ENCODE measurements at regions not wholly inside any gene's neighbourhood (a gene's known extent, or its start where the extent isn't known, plus 50 kb on each side); places are given as distances from the start of the nearest gene placed in this dataset.

- Mint-ChIP-seq H3K4me3 (peak overlapping the region; percentile 16 to 60 (median 36)), H3K9me3 (no peaks in the 10 kb centered on the region), H3K4me1 (peaks cover 0 to 38% (median 26%) of the 10 kb centered on the region in 4 donors), H3K27me3 (no peaks in the 10 kb centered on the region), H3K36me3 (peaks cover 30% of the 10 kb centered on the region), H3K27ac (no peak overlapping the region)
- Histone ChIP-seq H3K4me1 (ENCODE audit: control insufficient read depth, insufficient read depth, low read length, poor library complexity, severe bottlenecking) (peaks cover 30% of the 10 kb centered on the region), H3K27me3 (ENCODE audit: control insufficient read depth, insufficient read depth, low read length) (no peaks in the 10 kb centered on the region), H3K36me3 (ENCODE audit: control insufficient read depth, insufficient read depth, low read length) (no peaks in the 10 kb centered on the region), H3K9me3 (ENCODE audit: control insufficient read depth in 2 of 2, low read length in 2 of 2) (no peaks in the 10 kb centered on the region), H3K27ac (ENCODE audit: insufficient read depth, low read length, poor library complexity, severe bottlenecking) (no peak overlapping the region), H3K4me3 (ENCODE audit: low read depth, low read length) (no peak overlapping the region)
- DNase-seq (no peak), ATAC-seq (ENCODE audit: low read depth in 2 of 2) (no peak)
Measured at GRCh38 chr19:27796073-27796472, 1416.9 kb downstream of the UQCRFS1 start.

- no peak overlapping the region for H3K4me3 ChIP-seq (ENCODE audit: low read depth, low read length)
- H3K4me1 ChIP-seq (ENCODE audit: control insufficient read depth, insufficient read depth, low read length, poor library complexity, severe bottlenecking): peaks cover 30% of the 10 kb centered on the region
- peaks cover 28% of the 10 kb centered on the region for H3K36me3 Mint-ChIP-seq
- H3K27ac ChIP-seq (ENCODE audit: insufficient read depth, low read length, poor library complexity, severe bottlenecking): no peak overlapping the region
- ATAC-seq (ENCODE audit: low read depth in 2 of 2): no peak
- H3K27ac Mint-ChIP-seq: no peak overlapping the region
- no peaks in the 10 kb centered on the region for H3K36me3 ChIP-seq (ENCODE audit: control insufficient read depth, insufficient read depth, low read length)
- H3K27me3 Mint-ChIP-seq: no peaks in the 10 kb centered on the region
- no peak for DNase-seq
- no peaks in the 10 kb centered on the region for H3K9me3 ChIP-seq (ENCODE audit: control insufficient read depth in 2 of 2, low read length in 2 of 2)
- no peaks in the 10 kb centered on the region for H3K9me3 Mint-ChIP-seq
- peak overlapping the region; percentile 16 to 96 (median 57) for H3K4me3 Mint-ChIP-seq
- H3K4me1 Mint-ChIP-seq: peaks cover 0 to 44% (median 25%) of the 10 kb centered on the region in 4 donors
- no peaks in the 10 kb centered on the region for H3K27me3 ChIP-seq (ENCODE audit: control insufficient read depth, insufficient read depth, low read length)
Measured at GRCh38 chr19:27795369-27795768, 1417.6 kb downstream of the UQCRFS1 start.

DNA sequence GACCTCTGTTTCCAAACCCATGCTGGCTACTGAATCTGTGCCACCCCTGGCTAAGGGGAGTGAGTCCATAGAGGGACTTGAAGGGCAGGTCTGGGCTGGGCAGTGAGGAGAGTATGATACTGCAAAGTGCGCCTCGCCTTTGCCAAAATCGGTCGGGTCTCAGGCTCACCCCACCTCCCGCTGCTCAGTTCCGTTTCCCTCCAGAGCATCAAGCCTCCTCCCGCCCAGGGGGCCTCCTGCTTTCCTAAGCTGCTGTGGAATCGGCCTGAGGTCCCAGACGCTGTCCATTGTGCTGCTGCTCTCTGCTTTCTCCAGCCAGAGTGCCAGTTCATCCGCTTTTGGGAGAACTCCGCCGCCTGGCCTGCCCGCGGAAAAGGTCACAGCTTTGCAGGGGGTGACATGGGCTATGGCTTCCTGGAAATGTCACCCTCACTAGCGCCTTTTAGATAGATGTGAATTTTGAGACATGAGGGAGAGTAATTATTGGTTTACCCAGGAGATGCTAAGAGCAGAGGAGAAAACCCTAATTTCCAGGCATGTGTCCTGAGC, 1418.4 kb downstream of the UQCRFS1 start:
- peak overlapping the region; percentile 87 to 96 (median 94) for H3K4me3 Mint-ChIP-seq
- H3K4me1 Mint-ChIP-seq: peaks cover 0 to 43% (median 22%) of the 10 kb centered on the region in 4 donors

GRCh38 chr19:27793644-27794493, 1419.1 kb downstream of the UQCRFS1 start:
- peak; percentile 86 to 98 (median 91) for DNase-seq
- peaks cover under 1 to 43% (median 22%) of the 10 kb centered on the region in 4 donors for H3K4me1 Mint-ChIP-seq
- ATAC-seq (ENCODE audit: low read depth in 2 of 2): peak; percentile 97
- no peaks in the 10 kb centered on the region for H3K9me3 ChIP-seq (ENCODE audit: control insufficient read depth in 2 of 2, low read length in 2 of 2)
- peak overlapping the region; percentile 87 to 96 (median 94) for H3K4me3 Mint-ChIP-seq
- H3K36me3 ChIP-seq (ENCODE audit: control insufficient read depth, insufficient read depth, low read length): no peaks in the 10 kb centered on the region
- H3K4me1 ChIP-seq (ENCODE audit: control insufficient read depth, insufficient read depth, low read length, poor library complexity, severe bottlenecking): peaks cover 30% of the 10 kb centered on the region
- peaks cover 0 to 5% (median 0%) of the 10 kb centered on the region in 7 donors for H3K9me3 Mint-ChIP-seq
- H3K27me3 Mint-ChIP-seq: no peaks in the 10 kb centered on the region
- H3K27ac ChIP-seq (ENCODE audit: insufficient read depth, low read length, poor library complexity, severe bottlenecking): peak overlapping the region; percentile 81
- peaks cover 18% of the 10 kb centered on the region for H3K36me3 Mint-ChIP-seq
- no peaks in the 10 kb centered on the region for H3K27me3 ChIP-seq (ENCODE audit: control insufficient read depth, insufficient read depth, low read length)
- H3K27ac Mint-ChIP-seq: peak overlapping the region; percentile 89 to 96 (median 95)
- H3K4me3 ChIP-seq (ENCODE audit: low read depth, low read length): peak overlapping the region; percentile 97

More for the DNA sequence above, 1418.4 kb downstream of the UQCRFS1 start:
- peak overlapping the region; percentile 81 for H3K27ac ChIP-seq (ENCODE audit: insufficient read depth, low read length, poor library complexity, severe bottlenecking)
- Mint-ChIP-seq H3K27me3 (no peaks in the 10 kb centered on the region), H3K36me3 (peaks cover 23% of the 10 kb centered on the region), H3K9me3 (no peaks in the 10 kb centered on the region), H3K27ac (peak overlapping the region; percentile 89 to 96 (median 95))
- no peaks in the 10 kb centered on the region for H3K9me3 ChIP-seq (ENCODE audit: control insufficient read depth in 2 of 2, low read length in 2 of 2)
- no peaks in the 10 kb centered on the region for H3K36me3 ChIP-seq (ENCODE audit: control insufficient read depth, insufficient read depth, low read length)
- no peaks in the 10 kb centered on the region for H3K27me3 ChIP-seq (ENCODE audit: control insufficient read depth, insufficient read depth, low read length)
- no peak for ATAC-seq (ENCODE audit: low read depth in 2 of 2)
- DNase-seq: no peak
- peak overlapping the region; percentile 97 for H3K4me3 ChIP-seq (ENCODE audit: low read depth, low read length)
- peaks cover 30% of the 10 kb centered on the region for H3K4me1 ChIP-seq (ENCODE audit: control insufficient read depth, insufficient read depth, low read length, poor library complexity, severe bottlenecking)

DNA sequence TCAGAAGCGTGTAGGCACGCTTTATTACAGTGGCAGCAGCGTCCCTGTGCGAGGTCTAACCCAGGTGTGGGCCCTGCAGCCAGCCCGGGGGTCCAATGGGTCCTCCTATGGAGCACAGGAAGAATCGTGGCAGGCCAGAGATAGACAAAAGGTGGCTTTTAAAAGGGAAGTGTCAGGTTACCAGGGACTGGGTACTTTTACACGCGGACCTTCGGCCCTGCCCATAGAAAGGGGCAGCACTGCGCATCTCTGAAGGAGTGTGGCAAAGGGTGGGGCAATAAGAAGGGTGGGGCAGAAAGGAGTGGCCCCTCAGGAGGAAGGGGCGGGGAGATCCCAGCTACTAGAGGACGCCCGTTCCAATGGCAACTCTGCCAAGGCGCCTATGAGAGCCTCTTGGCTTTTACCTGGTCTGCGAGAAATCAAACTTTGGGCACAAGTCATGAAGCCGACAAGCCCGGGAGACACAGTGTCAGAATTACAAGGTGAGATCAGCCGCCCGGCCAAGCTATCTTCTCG, 1419.8 kb downstream of the UQCRFS1 start:
- Mint-ChIP-seq H3K36me3 (peaks cover 21% of the 10 kb centered on the region), H3K9me3 (peaks cover 0 to 7% (median under 1%) of the 10 kb centered on the region in 7 donors), H3K27me3 (no peaks in the 10 kb centered on the region), H3K4me3 (peak overlapping the region; percentile 87 to 96 (median 94)), H3K27ac (peak overlapping the region; percentile 89 to 96 (median 95)), H3K4me1 (peaks cover 4 to 45% (median 25%) of the 10 kb centered on the region in 4 donors)
- Histone ChIP-seq H3K27me3 (ENCODE audit: control insufficient read depth, insufficient read depth, low read length) (no peaks in the 10 kb centered on the region), H3K4me1 (ENCODE audit: control insufficient read depth, insufficient read depth, low read length, poor library complexity, severe bottlenecking) (peaks cover 30% of the 10 kb centered on the region), H3K9me3 (ENCODE audit: control insufficient read depth in 2 of 2, low read length in 2 of 2) (peaks cover 0 to 1% of the 10 kb centered on the region in 2 experiments), H3K27ac (ENCODE audit: insufficient read depth, low read length, poor library complexity, severe bottlenecking) (peak overlapping the region; percentile 81), H3K4me3 (ENCODE audit: low read depth, low read length) (peak overlapping the region; percentile 97), H3K36me3 (ENCODE audit: control insufficient read depth, insufficient read depth, low read length) (no peaks in the 10 kb centered on the region)
- ATAC-seq (ENCODE audit: low read depth in 2 of 2) (peak; percentile 53 to 55), DNase-seq (peak in 2 of 3 donors; percentile 62 to 88)

DNA sequence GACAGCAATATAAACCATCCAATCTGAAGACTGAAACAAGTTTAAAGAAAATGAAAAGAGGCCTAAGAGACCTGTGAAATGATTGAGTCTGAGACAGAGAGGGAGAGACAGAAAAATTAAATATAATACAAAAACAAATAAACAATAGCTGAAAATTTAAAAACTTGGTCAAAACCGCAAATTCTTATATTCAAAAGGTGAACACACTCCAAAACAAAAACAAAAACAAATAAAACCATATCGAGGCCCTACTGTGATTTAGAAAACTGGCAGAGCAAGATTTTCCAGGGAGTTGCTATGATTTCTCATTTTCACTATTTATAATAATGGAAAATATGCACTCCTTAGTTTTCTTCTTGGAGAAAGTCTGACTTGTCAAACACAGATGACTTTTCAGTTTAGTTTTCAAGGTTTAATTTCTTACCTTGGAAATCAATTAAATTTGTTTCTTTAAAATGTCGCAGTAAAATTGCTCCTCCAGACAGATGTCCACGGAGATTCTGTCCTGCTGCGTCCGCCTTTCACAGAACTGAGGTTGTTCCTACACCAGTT, 1420.3 kb downstream of the UQCRFS1 start:
- Mint-ChIP-seq H3K4me1 (peaks cover 4 to 45% (median 27%) of the 10 kb centered on the region in 4 donors), H3K27me3 (no peaks in the 10 kb centered on the region), H3K4me3 (peak overlapping the region; percentile 87 to 96 (median 94)), H3K9me3 (peaks cover 0 to 10% (median 2%) of the 10 kb centered on the region in 7 donors), H3K27ac (peak overlapping the region; percentile 89 to 96 (median 95)), H3K36me3 (peaks cover 21% of the 10 kb centered on the region)
- DNase-seq (no peak), ATAC-seq (ENCODE audit: low read depth in 2 of 2) (no peak)
- H3K36me3 ChIP-seq (ENCODE audit: control insufficient read depth, insufficient read depth, low read length): no peaks in the 10 kb centered on the region
- H3K4me1 ChIP-seq (ENCODE audit: control insufficient read depth, insufficient read depth, low read length, poor library complexity, severe bottlenecking): peaks cover 30% of the 10 kb centered on the region
- no peaks in the 10 kb centered on the region for H3K27me3 ChIP-seq (ENCODE audit: control insufficient read depth, insufficient read depth, low read length)
- H3K4me3 ChIP-seq (ENCODE audit: low read depth, low read length): peak overlapping the region; percentile 97
- H3K27ac ChIP-seq (ENCODE audit: insufficient read depth, low read length, poor library complexity, severe bottlenecking): peak overlapping the region; percentile 81
- peaks cover 0 to 1% of the 10 kb centered on the region in 2 experiments for H3K9me3 ChIP-seq (ENCODE audit: control insufficient read depth in 2 of 2, low read length in 2 of 2)

- Histone ChIP-seq H3K4me1 (ENCODE audit: control insufficient read depth, insufficient read depth, low read length, poor library complexity, severe bottlenecking) (no peaks in the 10 kb centered on the region), H3K9me3 (ENCODE audit: control insufficient read depth in 2 of 2, low read length in 2 of 2) (peaks cover 28 to 30% of the 10 kb centered on the region in 2 experiments), H3K4me3 (ENCODE audit: low read depth, low read length) (no peak overlapping the region), H3K27ac (ENCODE audit: insufficient read depth, low read length, poor library complexity, severe bottlenecking) (no peak overlapping the region), H3K27me3 (ENCODE audit: control insufficient read depth, insufficient read depth, low read length) (no peaks in the 10 kb centered on the region), H3K36me3 (ENCODE audit: control insufficient read depth, insufficient read depth, low read length) (peaks cover 12% of the 10 kb centered on the region)
- Mint-ChIP-seq H3K4me1 (peaks cover 0 to 9% (median 5%) of the 10 kb centered on the region in 4 donors), H3K27me3 (no peaks in the 10 kb centered on the region), H3K4me3 (no peak overlapping the region), H3K27ac (no peak overlapping the region), H3K9me3 (peaks cover 4 to 38% (median 23%) of the 10 kb centered on the region in 7 donors), H3K36me3 (peaks cover 53% of the 10 kb centered on the region)
- DNase-seq: no peak
- no peak for ATAC-seq (ENCODE audit: low read depth in 2 of 2)
Measured at GRCh38 chr19:27780367-27781075, 1432.4 kb downstream of the UQCRFS1 start.

All from CD4-positive, CD25-positive, alpha-beta regulatory T cell (primary cell).